K562 (cell line): ENCODE measurements at regions not wholly inside any gene's neighbourhood (a gene's known extent, or its start where the extent isn't known, plus 50 kb on each side); places are given as distances from the start of the nearest gene placed in this dataset.

Experiments used
- ATAC-seq: fragments of 200-7000 bp; cut with Tn5 transposase; 3 replicates; pipeline ENCODE4 v1.9.1; 2020; ENCODE audit warnings: moderate library complexity
- BruUV-seq: library from RNA; stranded (reverse); fragments of 400-500 nt; replicated peaks from 2 replicates; lab custom pipeline; 2021; lab: Mats Ljungman, UMichigan
- CTCF ChIA-PET: fragments of 300-600 bp; formaldehyde crosslinking; extraction: SDS; loops from one replicate; lab custom pipeline; 2021; ENCODE audit warnings: low intra/inter-chr PET ratio; lab: Yijun Ruan, JAX
- POLR2A ChIA-PET: fragments of 300-600, 350-650 bp; sonication (Branson Sonifier 250); formaldehyde crosslinking; extraction: SDS; loops from one replicate; lab custom pipeline; 2021; ENCODE audit warnings: antibody characterized with exemption, inconsistent platforms; lab: Yijun Ruan, JAX
- DNase-seq, 4 experiments: peaks; one replicate each; pipeline versions ENCODE4 v3.0.0 to v3.0.0-alpha.2; 2011 to 2018; ENCODE audit warnings: low spot score in 3 of 4, mixed read lengths in 3 of 4; ENCODE audit errors: extremely low read depth in 1 of 4
- FAIRE-seq: peaks from 2 replicates; lab custom pipeline; 2011; peaks lifted over from hg19 to GRCh38; lab: Jason Lieb, UNC
- H2AFZ ChIP-seq: 2 replicates; pipeline ENCODE4 v1.6.0; 2011; ENCODE audit warnings: low read depth, low read length, control low read depth, inconsistent platforms
- H3K27ac ChIP-seq: fragments of 200-600 bp; 3 replicates; pipeline ENCODE4 v1.8.0; 2011; ENCODE audit warnings: low read depth, mild to moderate bottlenecking, control low read depth, inconsistent platforms, low read length, moderate library complexity, mixed read lengths; ENCODE audit errors: extremely low read depth
- H3K27me3 ChIP-seq, 2 experiments: fragments of 300-600 bp in 1 of 2; 2 replicates in 1 of 2; 3 replicates in 1 of 2; pipeline versions ENCODE4 v1.6.0 to v1.8.0; 2011; ENCODE audit warnings: inconsistent platforms in 2 of 2, low read length in 2 of 2, mild to moderate bottlenecking in 1 of 2, mixed read lengths in 1 of 2, moderate library complexity in 1 of 2; ENCODE audit not compliant: control insufficient read depth in 2 of 2, insufficient read depth in 2 of 2
- H3K36me3 ChIP-seq: fragments of 300-600 bp; 3 replicates; pipeline ENCODE4 v1.8.0; 2011; ENCODE audit warnings: mild to moderate bottlenecking, low read length, inconsistent platforms; ENCODE audit not compliant: control insufficient read depth, insufficient read depth
- H3K4me1 ChIP-seq, 2 experiments: fragments of 200-600 bp in 1 of 2; replicated peaks in 1 of 2; 2 replicates in 1 of 2; 3 replicates in 1 of 2; pipeline versions ENCODE4 v1.5.1 to v1.8.0; 2011; ENCODE audit warnings: inconsistent platforms in 2 of 2, low read length in 2 of 2, mild to moderate bottlenecking in 1 of 2, mixed read lengths in 1 of 2, moderate library complexity in 1 of 2; ENCODE audit not compliant: control insufficient read depth in 2 of 2, insufficient read depth in 2 of 2
- H3K4me2 ChIP-seq: 2 replicates; pipeline ENCODE4 v1.6.1; 2011; ENCODE audit warnings: low read length, control low read depth, inconsistent platforms, mixed read lengths; ENCODE audit not compliant: insufficient read depth
- H3K4me3 ChIP-seq: fragments of 200-600 bp; sonication (generic), shearing (Covaris generic); 2 replicates; pipeline ENCODE4 v1.5.1; 2016; ENCODE audit warnings: control low read depth, inconsistent platforms
- H3K79me2 ChIP-seq: fragments of 200-600 bp; 3 replicates; pipeline ENCODE4 v1.8.0; 2011; ENCODE audit warnings: low read length, inconsistent platforms; ENCODE audit not compliant: control insufficient read depth, insufficient read depth
- H3K9ac ChIP-seq, 2 experiments: 2 replicates each; pipeline versions ENCODE4 v1.6.0 to v1.6.1; 2011; ENCODE audit warnings: low read depth in 2 of 2, low read length in 2 of 2, control low read depth in 1 of 2, inconsistent platforms in 1 of 2, mild to moderate bottlenecking in 1 of 2, mixed read lengths in 1 of 2; ENCODE audit not compliant: insufficient read depth in 1 of 2
- H3K9me1 ChIP-seq: one replicate; pipeline ENCODE4 v1.6.0; 2011; ENCODE audit warnings: inconsistent platforms, mild to moderate bottlenecking, low read length, moderate library complexity; ENCODE audit not compliant: control insufficient read depth, insufficient read depth
- H3K9me3 ChIP-seq: replicated peaks from 2 replicates; pipeline ENCODE4 v1.5.1; 2011; ENCODE audit warnings: low read depth, low read length, inconsistent platforms; ENCODE audit not compliant: control insufficient read depth, insufficient read depth
- H4K20me1 ChIP-seq: replicated peaks from 2 replicates; pipeline ENCODE4 v1.6.1; 2011; ENCODE audit warnings: low read length, inconsistent platforms, mixed read lengths; ENCODE audit not compliant: control insufficient read depth, insufficient read depth
- ARID2 ChIP-seq: fragments of 450-650 bp; IDR thresholded peaks from 2 replicates; pipeline ENCODE4 v1.6.1; 2017; ENCODE audit warnings: antibody characterized with exemption, mild to moderate bottlenecking
- FOXJ2 ChIP-seq: fragments of 200-800 bp; sonication (Bioruptor generic); IDR thresholded peaks from 2 replicates; pipeline ENCODE4 v1.6.1; 2016; ENCODE audit warnings: missing genetic modification characterization, missing compliant biosample characterization
- LCOR ChIP-seq: sonication (generic); formaldehyde crosslinking; IDR thresholded peaks from 2 replicates; pipeline ENCODE4 v1.8.0; 2022; ENCODE audit warnings: mild to moderate bottlenecking, missing genetic modification reagents
- NR0B1 ChIP-seq: fragments of 450-650 bp; IDR thresholded peaks from one replicate; pipeline ENCODE4 v1.6.1; 2018; ENCODE audit warnings: mild to moderate bottlenecking, moderate library complexity; ENCODE audit not compliant: partially characterized antibody
- XRCC5 ChIP-seq: fragments of 200-400 bp; formaldehyde crosslinking; IDR thresholded peaks from 2 replicates; pipeline ENCODE4 v1.6.1; 2017; ENCODE audit warnings: low read depth, mild to moderate bottlenecking, low read length
- ZNF511 ChIP-seq: sonication (generic); formaldehyde crosslinking; IDR thresholded peaks from 2 replicates; pipeline ENCODE4 v1.8.0; 2022; ENCODE audit warnings: mild to moderate bottlenecking, missing genetic modification reagents
- WGBS: fragments of 100-300 bp; shearing (Covaris generic); methylation state at CpG from one replicate; pipeline ENCODE4 v1.1.6; 2016; ENCODE audit warnings: low coverage, mixed read lengths; ENCODE audit not compliant: insufficient coverage; ENCODE audit errors: missing lambda C conversion rate; 5-methylcytosine and 5-hydroxymethylcytosine counted together
- in situ Hi-C: fragments of 300-500 bp; cut with MboI; formaldehyde crosslinking; loops from 4 replicates; pipeline ENCODE4 v1.15.0; 2018; ENCODE audit warnings: inconsistent platforms, mixed read lengths
- intact Hi-C: fragments of 100-400 bp; cut with micrococcal nuclease; formaldehyde crosslinking; loops from 2 replicates; pipeline ENCODE4 v1.14.2; 2022

GRCh38 chr10:105761576-105762260, 1120.6 kb downstream of the SORCS3 start (continued):
- TF ChIP-seq XRCC5 (no peak), NR0B1 (no peak)

GRCh38 chr10:105759669-105760068, 1118.6 kb downstream of the SORCS3 start:
- in situ Hi-C loops (no loop called here), intact Hi-C loops (no loop called here)
- DNase-seq: no peak
- Histone ChIP-seq H2AFZ (no peak overlapping the region), H3K27ac (no peak overlapping the region), H3K9me1 (no peaks in the 10 kb centered on the region), H3K79me2 (no peaks in the 10 kb centered on the region), H3K36me3 (no peaks in the 10 kb centered on the region), H3K4me3 (no peak overlapping the region), H3K27me3 (no peaks in the 10 kb centered on the region), H3K9ac (no peak overlapping the region), H3K4me2 (no peak overlapping the region), H3K9me3 (no peaks in the 10 kb centered on the region), H3K4me1 (no peaks in the 10 kb centered on the region), H4K20me1 (no peaks in the 10 kb centered on the region)
- FAIRE-seq: no peak
- no peak for ATAC-seq
- no TSS peak for BruUV-seq
- POLR2A ChIA-PET: interaction anchor here (0.8 kb wide), 1 partner anchor 518 kb away, joined by 3 read pairs; no protein-coding TSS in a partner anchor
- TF ChIP-seq ZNF511 (CRISPR knock-in tag): no peak
- no peak for TF ChIP-seq LCOR
- TF ChIP-seq ARID2: no peak
- no peak for TF ChIP-seq FOXJ2
- WGBS: 0% methylated on average over 3 of the region's 3 CpGs
- CTCF ChIA-PET: no interaction called here
